Body of pancreas (tissue), 4 donors: ENCODE measurements at regions not wholly inside any gene's neighbourhood (a gene's known extent, or its start where the extent isn't known, plus 50 kb on each side); places are given as distances from the start of the nearest gene placed in this dataset.

Experiments used
- CTCF ChIP-seq, 7 experiments: fragments of 450-650 bp in 4 of 7; fragments of 200-600 bp in 3 of 7; sonication (generic) in 3 of 7; IDR thresholded peaks; one replicate each; pipeline ENCODE4 v1.5.1; 2016 to 2019; ENCODE audit warnings: antibody characterized with exemption in 7 of 7
- POLR2A ChIP-seq, 3 donors: fragments of 450-650 bp; IDR thresholded peaks; one replicate each; pipeline ENCODE4 v1.6.1; 2016; ENCODE audit warnings: antibody characterized with exemption in 3 of 3, mild to moderate bottlenecking in 2 of 3

- TF ChIP-seq POLR2A (IDR thresholded peaks at IDR 0.05): no peak
- TF ChIP-seq CTCF (IDR thresholded peaks at IDR 0.05): no peak
Measured at GRCh38 chr1:101741910-101742309, 254.8 kb downstream of the OLFM3 start.
